GM21786 (cell line): ENCODE measurements at regions not wholly inside any gene's neighbourhood (a gene's known extent, or its start where the extent isn't known, plus 50 kb on each side); places are given as distances from the start of the nearest gene placed in this dataset.

Experiments
- ATAC-seq: cut with Tn5 transposase; IDR thresholded peaks from one replicate; pipeline ENCODE4 v1.9.1; 2021; ENCODE audit not compliant: unreplicated experiment

- no peak for ATAC-seq
Measured at GRCh38 chr14:71273366-71273765, 366.1 kb downstream of the PCNX1 start.

GRCh38 chr14:71284048-71284447 is 376.8 kb downstream of the PCNX1 start:
- no peak for ATAC-seq

- no peak for ATAC-seq
Measured at GRCh38 chr14:71286126-71286525, 378.9 kb downstream of the PCNX1 start.

GRCh38 chr14:71287567-71287966 is 380.3 kb downstream of the PCNX1 start:
- ATAC-seq = no peak

GRCh38 chr14:71289536-71289935 is 382.3 kb downstream of the PCNX1 start:
- ATAC-seq = no peak

- ATAC-seq = no peak
Measured at GRCh38 chr14:71290301-71290700, 383.0 kb downstream of the PCNX1 start.

GRCh38 chr14:71290960-71291466 is 383.8 kb downstream of the PCNX1 start:
- peak; percentile 76 for ATAC-seq

GRCh38 chr14:71296184-71296583 is 388.9 kb downstream of the PCNX1 start:
- ATAC-seq = no peak

- ATAC-seq = no peak
Measured at GRCh38 chr14:71300566-71301330, 393.5 kb downstream of the PCNX1 start.

GRCh38 chr14:71301611-71302010 is 394.4 kb downstream of the PCNX1 start:
- ATAC-seq = no peak

GRCh38 chr14:71304690-71305089 is 397.4 kb downstream of the PCNX1 start:
- no peak for ATAC-seq

GRCh38 chr14:71308671-71309070 is 401.4 kb downstream of the PCNX1 start:
- no peak for ATAC-seq

- ATAC-seq = no peak
Measured at GRCh38 chr14:71309756-71310155, 402.5 kb downstream of the PCNX1 start.

GRCh38 chr14:71311061-71311460 is 403.8 kb downstream of the PCNX1 start:
- no peak for ATAC-seq

- ATAC-seq = no peak
Measured at GRCh38 chr14:71314717-71315116, 407.5 kb downstream of the PCNX1 start.

- ATAC-seq = no peak
Measured at GRCh38 chr14:71317385-71318096, 410.3 kb downstream of the PCNX1 start.

- ATAC-seq = no peak
Measured at GRCh38 chr14:71318097-71318459, 410.8 kb downstream of the PCNX1 start.

GRCh38 chr14:71319666-71320065 is 412.4 kb downstream of the PCNX1 start:
- ATAC-seq = no peak

GRCh38 chr14:71320107-71320733 is 413.0 kb downstream of the PCNX1 start, which contains the start of gene SIPA1L1:
SIPA1L1 (plus strand) TSS chr14:71320476.
- peak; percentile 75 for ATAC-seq

GRCh38 chr14:71320734-71321573 is 413.7 kb downstream of the PCNX1 start:
- ATAC-seq = no peak
